ENCODE measurements at regions not wholly inside any gene's neighbourhood (a gene's known extent, or its start where the extent isn't known, plus 50 kb on each side); places are given as distances from the start of the nearest gene placed in this dataset.

GRCh38 chr20:9935285-9935684 lies 96.4 kb upstream of the PAK5 start:
- Mint-ChIP-seq H3K9me3 (peaks cover 6% of the 10 kb centered on the region), H3K36me3 (ENCODE audit: low read depth) (no peaks in the 10 kb centered on the region), H3K4me1 (no peaks in the 10 kb centered on the region), H3K27me3 (peaks cover 17% of the 10 kb centered on the region), H3K27ac (no peak overlapping the region), H3K4me3 (no peak overlapping the region)
- no peak for ATAC-seq (replicated peaks)

DNA sequence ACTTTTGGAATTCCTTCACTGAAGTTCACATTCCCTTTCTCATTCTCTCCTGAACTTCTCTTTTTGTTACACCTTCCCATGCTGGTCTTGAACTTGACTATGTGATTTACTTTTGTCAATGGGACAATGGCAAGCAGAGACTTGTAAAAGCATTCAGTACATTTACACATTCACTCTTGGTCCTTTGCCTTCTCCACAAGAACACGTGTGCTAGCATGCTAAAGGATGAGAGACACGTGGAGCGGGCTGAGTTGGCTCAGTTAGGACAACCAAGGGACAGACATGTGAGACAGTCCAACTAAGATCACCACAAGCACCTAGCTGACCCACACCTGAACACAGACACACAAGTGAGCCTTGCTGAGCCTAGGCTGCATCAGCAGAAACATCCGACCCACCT lies 91.3 kb upstream of the PAK5 start:
- no peak overlapping the region for H3K27ac Mint-ChIP-seq
- ATAC-seq (replicated peaks): no peak
- no peaks in the 10 kb centered on the region for H3K4me1 Mint-ChIP-seq
- H3K27me3 Mint-ChIP-seq: no peaks in the 10 kb centered on the region
- no peak overlapping the region for H3K4me3 Mint-ChIP-seq
- no peaks in the 10 kb centered on the region for H3K36me3 Mint-ChIP-seq (ENCODE audit: low read depth)
- H3K9me3 Mint-ChIP-seq: no peaks in the 10 kb centered on the region

GRCh38 chr20:9928955-9929354 lies 90.1 kb upstream of the PAK5 start:
- no peak for ATAC-seq (replicated peaks)
- Mint-ChIP-seq H3K4me3 (no peak overlapping the region), H3K4me1 (no peaks in the 10 kb centered on the region), H3K36me3 (ENCODE audit: low read depth) (no peaks in the 10 kb centered on the region), H3K27me3 (no peaks in the 10 kb centered on the region), H3K9me3 (no peaks in the 10 kb centered on the region), H3K27ac (no peak overlapping the region)

DNA sequence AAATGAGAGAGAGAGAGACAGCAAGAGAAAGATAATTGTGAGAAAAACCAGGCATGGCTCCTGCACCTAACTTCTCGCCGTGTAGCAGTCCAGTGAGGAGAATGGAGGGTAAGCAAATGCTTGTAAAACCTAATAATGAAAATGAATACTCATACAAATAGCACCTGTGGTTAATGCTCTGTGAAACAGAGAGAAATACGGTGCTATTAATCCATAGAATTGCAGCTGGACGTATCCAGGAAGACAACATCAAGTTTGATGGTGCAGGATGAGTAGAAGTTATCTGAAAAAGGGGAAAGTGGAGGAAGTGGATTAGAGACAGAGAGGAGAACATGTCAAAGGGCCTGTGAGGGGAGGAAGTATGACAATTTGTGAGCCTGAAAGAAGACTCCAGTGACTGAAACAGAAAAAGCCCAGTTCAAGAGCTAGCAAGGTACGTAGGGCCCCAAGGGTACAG lies 89.4 kb upstream of the PAK5 start:
- Mint-ChIP-seq H3K4me3 (no peak overlapping the region), H3K27me3 (no peaks in the 10 kb centered on the region), H3K4me1 (no peaks in the 10 kb centered on the region), H3K36me3 (ENCODE audit: low read depth) (no peaks in the 10 kb centered on the region), H3K9me3 (no peaks in the 10 kb centered on the region), H3K27ac (no peak overlapping the region)
- ATAC-seq (replicated peaks): no peak

DNA sequence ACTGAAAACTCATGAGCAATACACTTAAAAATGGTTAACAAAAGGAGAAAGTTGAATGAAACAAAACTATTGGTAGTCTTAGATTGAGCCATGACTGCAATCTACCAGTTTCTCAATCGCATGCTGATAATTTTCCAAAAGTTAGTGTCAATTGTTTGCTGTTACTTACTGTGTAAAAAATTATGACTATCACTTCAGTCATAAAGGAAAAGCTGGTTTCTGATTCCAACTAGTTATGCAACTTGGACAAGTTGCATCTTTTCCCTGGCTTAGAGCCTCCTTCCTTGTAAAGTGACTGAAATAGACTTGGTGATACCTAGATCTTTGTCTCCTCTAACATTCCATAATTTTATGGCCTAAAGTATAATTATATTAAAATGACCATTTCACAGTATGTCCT lies 88.3 kb upstream of the PAK5 start:
- H3K9me3 Mint-ChIP-seq: no peaks in the 10 kb centered on the region
- H3K36me3 Mint-ChIP-seq (ENCODE audit: low read depth): no peaks in the 10 kb centered on the region
- H3K27me3 Mint-ChIP-seq: no peaks in the 10 kb centered on the region
- no peak overlapping the region for H3K4me3 Mint-ChIP-seq
- no peak overlapping the region for H3K27ac Mint-ChIP-seq
- H3K4me1 Mint-ChIP-seq: no peaks in the 10 kb centered on the region
- no peak for ATAC-seq (replicated peaks)

DNA sequence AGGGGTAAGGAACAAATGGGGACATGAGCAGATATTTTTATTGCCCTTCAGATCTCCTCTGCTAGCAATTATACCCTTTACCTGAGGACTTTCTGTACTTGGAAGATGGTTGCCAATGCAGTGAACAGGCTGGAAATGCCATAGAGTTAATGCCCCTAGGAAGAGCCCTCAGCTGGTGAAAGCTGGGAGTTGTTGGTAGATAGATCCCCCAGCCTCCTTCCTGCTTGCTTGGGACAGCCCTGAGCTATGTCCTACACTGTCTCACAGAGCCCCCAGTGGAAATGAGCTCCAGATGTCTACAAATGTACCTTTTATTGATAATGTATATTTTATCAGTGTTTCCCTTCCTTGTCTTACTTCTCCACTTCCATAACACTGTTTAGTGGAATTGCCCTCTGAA lies 87.6 kb upstream of the PAK5 start:
- no peak overlapping the region for H3K4me3 Mint-ChIP-seq
- no peaks in the 10 kb centered on the region for H3K4me1 Mint-ChIP-seq
- no peaks in the 10 kb centered on the region for H3K36me3 Mint-ChIP-seq (ENCODE audit: low read depth)
- no peak for ATAC-seq (replicated peaks)
- H3K27ac Mint-ChIP-seq: no peak overlapping the region
- H3K27me3 Mint-ChIP-seq: no peaks in the 10 kb centered on the region
- H3K9me3 Mint-ChIP-seq: no peaks in the 10 kb centered on the region

DNA sequence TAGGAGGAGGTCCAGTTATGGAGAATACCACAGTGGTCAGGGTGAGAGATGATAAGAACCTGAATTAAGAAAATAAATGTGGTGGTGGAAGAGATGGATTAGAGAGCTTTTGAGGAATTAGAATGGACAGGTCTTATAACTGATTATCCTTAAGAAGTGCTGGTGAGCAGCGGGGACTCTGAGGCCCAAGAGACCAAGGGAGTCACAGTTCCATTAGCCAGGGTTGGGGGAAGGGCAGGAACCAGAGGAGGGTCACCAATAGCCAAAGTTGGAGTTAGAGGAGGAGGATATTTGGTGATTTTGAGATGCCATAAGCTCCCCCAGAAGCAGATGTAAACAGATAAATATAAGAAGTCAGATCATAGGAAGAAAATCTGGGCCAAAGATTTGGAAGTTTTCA lies 87.1 kb upstream of the PAK5 start:
- no peaks in the 10 kb centered on the region for H3K36me3 Mint-ChIP-seq (ENCODE audit: low read depth)
- no peak overlapping the region for H3K4me3 Mint-ChIP-seq
- H3K4me1 Mint-ChIP-seq: no peaks in the 10 kb centered on the region
- H3K9me3 Mint-ChIP-seq: no peaks in the 10 kb centered on the region
- no peak for ATAC-seq (replicated peaks)
- H3K27ac Mint-ChIP-seq: no peak overlapping the region
- no peaks in the 10 kb centered on the region for H3K27me3 Mint-ChIP-seq

DNA sequence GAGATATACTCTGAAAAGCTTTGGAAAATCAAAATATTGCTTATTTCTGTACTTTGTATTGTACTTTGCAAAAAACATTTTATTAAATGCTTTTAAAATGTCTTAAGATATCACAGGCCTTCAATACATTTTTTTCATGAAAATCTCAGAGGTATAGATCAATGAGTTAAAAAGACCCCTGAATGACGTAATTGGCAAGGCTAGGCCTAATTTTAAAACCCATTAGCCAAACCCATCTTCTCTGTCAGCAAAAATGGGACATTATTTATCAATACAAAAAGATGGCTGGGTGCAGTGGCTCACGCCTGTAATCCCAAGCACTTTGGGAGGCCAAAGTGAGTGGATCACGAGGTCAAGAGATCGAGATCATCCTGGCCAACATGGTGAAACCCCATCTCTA lies 84.8 kb upstream of the PAK5 start:
- ATAC-seq (replicated peaks): no peak

DNA sequence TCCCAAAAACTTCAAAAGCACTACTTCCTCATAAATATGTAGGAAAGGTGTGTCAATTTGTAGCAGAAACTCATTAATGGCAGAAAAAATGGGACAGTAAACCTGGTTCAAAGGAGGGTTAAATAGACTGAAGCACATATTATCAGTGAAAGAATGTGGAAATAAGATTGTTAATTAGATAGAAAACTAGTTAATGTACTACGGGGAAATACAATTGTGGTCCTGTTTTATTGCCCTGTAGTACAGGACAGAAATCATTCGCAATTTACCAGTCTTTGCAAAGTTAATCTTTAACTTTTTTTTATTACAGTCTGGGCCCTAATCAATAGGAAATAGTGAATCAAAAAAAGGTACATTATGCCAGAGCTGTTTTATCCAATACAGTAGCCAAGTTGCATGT lies 82.0 kb upstream of the PAK5 start:
- Mint-ChIP-seq H3K4me1 (no peaks in the 10 kb centered on the region), H3K9me3 (no peaks in the 10 kb centered on the region), H3K27ac (no peak overlapping the region), H3K27me3 (peaks cover 7% of the 10 kb centered on the region), H3K4me3 (no peak overlapping the region), H3K36me3 (ENCODE audit: low read depth) (no peaks in the 10 kb centered on the region)
- ATAC-seq (replicated peaks): no peak

More for the DNA sequence above, 84.8 kb upstream of the PAK5 start:
- no peaks in the 10 kb centered on the region for H3K9me3 Mint-ChIP-seq
- no peaks in the 10 kb centered on the region for H3K4me1 Mint-ChIP-seq
- peaks cover 3% of the 10 kb centered on the region for H3K27me3 Mint-ChIP-seq
- H3K27ac Mint-ChIP-seq: no peak overlapping the region
- H3K4me3 Mint-ChIP-seq: no peak overlapping the region
- H3K36me3 Mint-ChIP-seq (ENCODE audit: low read depth): no peaks in the 10 kb centered on the region

GRCh38 chr20:9919271-9920014 lies 80.6 kb upstream of the PAK5 start:
- Mint-ChIP-seq H3K27ac (no peak overlapping the region), H3K36me3 (ENCODE audit: low read depth) (no peaks in the 10 kb centered on the region), H3K9me3 (no peaks in the 10 kb centered on the region), H3K27me3 (peaks cover 7% of the 10 kb centered on the region), H3K4me3 (no peak overlapping the region), H3K4me1 (no peaks in the 10 kb centered on the region)
- ATAC-seq (replicated peaks): no peak

DNA sequence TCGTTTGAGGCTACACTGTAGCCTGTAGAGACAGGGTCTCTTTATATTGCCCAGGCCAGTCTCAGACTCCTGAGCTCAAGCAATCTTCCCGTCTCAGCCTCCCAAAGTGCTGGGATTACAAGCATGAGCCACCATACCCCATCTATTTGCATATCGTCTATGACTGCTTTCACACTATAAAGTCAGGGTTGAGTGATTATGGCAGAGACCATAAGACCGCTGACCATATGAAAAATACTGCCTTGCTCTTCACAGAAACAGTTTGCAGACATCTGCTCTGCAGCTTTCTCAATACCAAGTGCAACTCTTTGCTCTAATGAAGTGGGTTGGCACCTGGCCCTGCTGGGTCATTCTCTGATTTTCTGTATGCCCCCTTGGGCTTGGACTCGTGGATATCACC lies 79.5 kb upstream of the PAK5 start:
- Mint-ChIP-seq H3K4me3 (no peak overlapping the region), H3K27me3 (peaks cover 7% of the 10 kb centered on the region), H3K9me3 (no peaks in the 10 kb centered on the region), H3K27ac (no peak overlapping the region), H3K36me3 (ENCODE audit: low read depth) (no peaks in the 10 kb centered on the region), H3K4me1 (no peaks in the 10 kb centered on the region)
- ATAC-seq (replicated peaks): no peak

- no peaks in the 10 kb centered on the region for H3K9me3 Mint-ChIP-seq
- H3K27ac Mint-ChIP-seq: no peak overlapping the region
- no peaks in the 10 kb centered on the region for H3K4me1 Mint-ChIP-seq
- H3K36me3 Mint-ChIP-seq (ENCODE audit: low read depth): no peaks in the 10 kb centered on the region
- peaks cover 8% of the 10 kb centered on the region for H3K27me3 Mint-ChIP-seq
- no peak for ATAC-seq (replicated peaks)
- no peak overlapping the region for H3K4me3 Mint-ChIP-seq
Measured at GRCh38 chr20:9916761-9917160, 77.9 kb upstream of the PAK5 start.

DNA sequence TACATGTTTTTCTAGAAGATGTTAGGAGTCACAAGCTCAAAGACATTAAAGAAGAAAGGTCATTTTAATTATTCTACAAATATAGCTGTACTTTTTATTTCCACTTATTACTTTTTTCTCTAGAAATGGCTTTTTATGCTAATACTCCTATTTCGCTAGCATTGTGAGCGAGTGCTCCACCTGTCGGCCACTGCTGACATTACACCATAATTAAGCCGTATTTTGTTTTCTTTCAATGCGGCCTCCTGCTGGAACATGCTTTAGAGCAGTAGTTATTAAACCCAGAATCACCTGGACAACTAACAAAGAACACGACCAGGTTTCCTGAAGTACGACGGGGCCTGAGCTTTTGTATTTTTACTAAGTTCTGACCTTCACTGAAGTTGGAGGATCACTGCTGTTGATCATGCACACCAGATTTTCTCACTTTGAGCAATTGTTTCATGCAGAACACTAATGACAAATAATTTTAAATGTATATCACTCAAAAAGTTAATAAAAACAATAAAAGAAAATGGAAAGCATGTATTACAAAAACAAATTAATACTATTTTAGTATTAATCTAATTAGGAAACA lies 74.1 kb upstream of the PAK5 start:
- H3K9me3 Mint-ChIP-seq: no peaks in the 10 kb centered on the region
- no peak for ATAC-seq (replicated peaks)
- no peaks in the 10 kb centered on the region for H3K36me3 Mint-ChIP-seq (ENCODE audit: low read depth)

GRCh38 chr20:9912290-9912689 lies 73.4 kb upstream of the PAK5 start:
- H3K9me3 Mint-ChIP-seq: no peaks in the 10 kb centered on the region
- no peak overlapping the region for H3K27ac Mint-ChIP-seq
- no peak for ATAC-seq (replicated peaks)
- H3K36me3 Mint-ChIP-seq (ENCODE audit: low read depth): no peaks in the 10 kb centered on the region
- H3K4me3 Mint-ChIP-seq: no peak overlapping the region
- peaks cover 8% of the 10 kb centered on the region for H3K27me3 Mint-ChIP-seq
- H3K4me1 Mint-ChIP-seq: no peaks in the 10 kb centered on the region

More for the DNA sequence above, 74.1 kb upstream of the PAK5 start:
- no peak overlapping the region for H3K27ac Mint-ChIP-seq
- H3K4me3 Mint-ChIP-seq: no peak overlapping the region
- H3K4me1 Mint-ChIP-seq: no peaks in the 10 kb centered on the region
- peaks cover 8% of the 10 kb centered on the region for H3K27me3 Mint-ChIP-seq

DNA sequence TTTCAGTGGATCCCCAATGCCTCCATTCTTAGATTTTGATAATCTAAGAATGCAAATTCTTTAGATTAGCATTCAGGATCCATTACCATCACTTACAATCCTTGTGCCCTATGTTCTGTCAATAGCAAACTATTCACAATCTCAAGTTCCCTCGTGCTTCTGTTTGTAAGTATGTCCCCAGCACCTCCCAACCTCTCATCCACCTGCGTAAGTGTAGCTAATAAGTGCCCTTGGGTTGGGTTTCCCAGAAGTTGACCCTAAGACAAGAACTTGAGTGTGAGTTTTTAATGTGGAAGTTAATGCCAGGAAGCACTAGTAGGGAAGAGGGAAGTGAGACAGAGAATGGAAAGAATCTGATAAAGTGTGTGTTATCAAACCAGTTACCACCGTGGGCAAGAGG lies 72.6 kb upstream of the PAK5 start:
- no peaks in the 10 kb centered on the region for H3K9me3 Mint-ChIP-seq
- H3K36me3 Mint-ChIP-seq (ENCODE audit: low read depth): no peaks in the 10 kb centered on the region
- H3K4me3 Mint-ChIP-seq: no peak overlapping the region
- no peaks in the 10 kb centered on the region for H3K4me1 Mint-ChIP-seq
- H3K27ac Mint-ChIP-seq: no peak overlapping the region
- no peak for ATAC-seq (replicated peaks)
- H3K27me3 Mint-ChIP-seq: peaks cover 5% of the 10 kb centered on the region

Measured in activated T-helper 17 cell treated with anti-CD3 and anti-CD28 coated beads, Interleukin-2, amount 50 U/mL, for 72 hours (primary cell).